Thoracic aorta (tissue), 2 donors: ENCODE measurements at regions not wholly inside any gene's neighbourhood (a gene's known extent, or its start where the extent isn't known, plus 50 kb on each side); places are given as distances from the start of the nearest gene placed in this dataset.

Experiments
- ATAC-seq: fragments of 150-250 bp; one replicate; pipeline ENCODE4 v1.8.0; 2017; ENCODE audit warnings: low read depth; ENCODE audit not compliant: insufficient number of reproducible peaks, low FRiP score
- DNase-seq: peaks from one replicate; pipeline ENCODE4 v3.0.0-alpha.2; 2020; ENCODE audit warnings: low spot score
- H3K27ac ChIP-seq, 2 donors: fragments of 200-600 bp; sonication (generic); 1 replicate in 1 of 2; 2 replicates in 1 of 2; pipeline ENCODE4 v1.5.1; 2016; ENCODE audit warnings: mild to moderate bottlenecking in 2 of 2, moderate library complexity in 2 of 2
- H3K27me3 ChIP-seq: fragments of 200-600 bp; sonication (generic); replicated peaks from 2 replicates; pipeline ENCODE4 v1.6.0; 2016; ENCODE audit warnings: mild to moderate bottlenecking; ENCODE audit not compliant: insufficient read depth
- H3K36me3 ChIP-seq: fragments of 200-600 bp; sonication (generic); one replicate; pipeline ENCODE4 v1.5.1; 2016
- H3K4me1 ChIP-seq, 2 donors: fragments of 200-600 bp; sonication (generic); 1 replicate in 1 of 2; 2 replicates in 1 of 2; pipeline versions ENCODE4 v1.5.1 to v1.6.0; 2016; ENCODE audit warnings: low read depth in 2 of 2, mild to moderate bottlenecking in 1 of 2; ENCODE audit not compliant: control insufficient read depth in 1 of 2
- H3K4me3 ChIP-seq: fragments of 200-600 bp; sonication (generic); 2 replicates; pipeline ENCODE4 v1.5.1; 2016; ENCODE audit warnings: mild to moderate bottlenecking
- H3K9me3 ChIP-seq: fragments of 200-600 bp; sonication (generic); 2 replicates; pipeline ENCODE4 v1.5.1; 2016
- TF ChIP-seq, protein P1 (sequence below): fragments of 200-600 bp; sonication (generic); IDR thresholded peaks from one replicate; pipeline ENCODE4 v1.5.1; 2019; ENCODE audit warnings: antibody characterized with exemption

DNA sequence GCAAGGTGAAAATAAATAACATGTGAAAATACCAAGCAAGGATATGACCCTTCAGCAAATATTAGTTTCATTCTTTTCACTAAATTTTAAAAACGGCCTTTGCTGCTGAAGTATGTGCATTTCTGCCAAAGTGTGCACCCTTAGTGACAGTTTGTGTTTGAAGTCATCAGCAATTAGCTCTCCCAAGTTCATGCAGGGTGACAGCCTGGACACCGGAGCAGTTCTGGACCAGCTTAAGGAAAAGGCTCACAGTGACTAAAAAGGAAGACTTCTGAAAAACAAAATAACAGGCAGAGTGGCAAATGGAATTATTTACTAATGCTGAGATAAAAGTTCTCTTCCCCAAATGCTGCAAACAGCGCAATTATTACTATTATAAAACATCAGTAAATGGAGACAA is 69.3 kb upstream of the NEBL start:
- H3K36me3 ChIP-seq = no peaks in the 10 kb centered on the region
- no peak for DNase-seq

DNA sequence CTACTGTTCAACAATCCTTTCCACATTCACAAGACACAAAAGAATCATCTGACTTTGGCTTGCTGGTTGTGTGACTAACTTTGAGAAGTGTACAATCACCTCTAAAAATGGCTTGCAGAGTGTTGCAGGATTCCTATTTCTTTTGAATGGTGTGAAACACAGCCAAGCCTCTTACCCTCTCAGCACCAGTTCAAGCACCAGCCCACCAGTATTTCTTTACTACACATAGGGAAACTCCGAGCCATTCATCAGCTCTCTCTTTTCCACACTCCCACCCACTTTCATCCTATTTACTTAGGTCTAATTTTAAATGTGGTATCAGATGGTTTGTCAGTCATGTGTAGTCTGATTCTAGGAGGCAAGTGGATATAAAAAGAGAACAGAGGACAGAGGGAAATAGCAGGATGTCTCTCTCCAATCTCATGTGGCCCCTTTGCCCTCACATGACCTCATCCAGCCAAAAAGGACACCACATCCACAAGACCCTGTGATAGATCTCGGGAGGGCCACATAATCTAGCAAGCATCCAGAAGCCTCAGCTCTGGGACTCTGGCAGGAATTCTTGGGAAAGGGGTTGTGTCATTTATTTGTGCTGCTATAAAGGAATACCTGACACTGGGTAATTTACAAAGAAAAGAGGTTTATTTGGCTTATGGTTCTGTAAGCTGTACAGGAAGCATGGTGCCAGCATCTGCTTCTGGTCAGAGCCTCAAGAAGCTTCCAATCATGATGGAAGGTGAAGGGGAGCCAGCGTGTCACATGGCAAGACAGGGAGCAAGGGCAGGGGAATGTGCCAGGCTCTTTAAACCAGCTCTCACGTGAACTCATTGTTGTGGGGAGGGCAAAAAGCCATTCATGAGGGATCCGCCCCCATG is 66.8 kb upstream of the NEBL start:
- no peaks in the 10 kb centered on the region for H3K27me3 ChIP-seq
- no peak for ATAC-seq
- TF ChIP-seq, protein P1, sequence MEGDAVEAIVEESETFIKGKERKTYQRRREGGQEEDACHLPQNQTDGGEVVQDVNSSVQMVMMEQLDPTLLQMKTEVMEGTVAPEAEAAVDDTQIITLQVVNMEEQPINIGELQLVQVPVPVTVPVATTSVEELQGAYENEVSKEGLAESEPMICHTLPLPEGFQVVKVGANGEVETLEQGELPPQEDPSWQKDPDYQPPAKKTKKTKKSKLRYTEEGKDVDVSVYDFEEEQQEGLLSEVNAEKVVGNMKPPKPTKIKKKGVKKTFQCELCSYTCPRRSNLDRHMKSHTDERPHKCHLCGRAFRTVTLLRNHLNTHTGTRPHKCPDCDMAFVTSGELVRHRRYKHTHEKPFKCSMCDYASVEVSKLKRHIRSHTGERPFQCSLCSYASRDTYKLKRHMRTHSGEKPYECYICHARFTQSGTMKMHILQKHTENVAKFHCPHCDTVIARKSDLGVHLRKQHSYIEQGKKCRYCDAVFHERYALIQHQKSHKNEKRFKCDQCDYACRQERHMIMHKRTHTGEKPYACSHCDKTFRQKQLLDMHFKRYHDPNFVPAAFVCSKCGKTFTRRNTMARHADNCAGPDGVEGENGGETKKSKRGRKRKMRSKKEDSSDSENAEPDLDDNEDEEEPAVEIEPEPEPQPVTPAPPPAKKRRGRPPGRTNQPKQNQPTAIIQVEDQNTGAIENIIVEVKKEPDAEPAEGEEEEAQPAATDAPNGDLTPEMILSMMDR = no peak

More for the DNA sequence above, 69.3 kb upstream of the NEBL start:
- no peaks in the 10 kb centered on the region for H3K4me1 ChIP-seq
- no peak overlapping the region for H3K4me3 ChIP-seq
- H3K9me3 ChIP-seq = no peaks in the 10 kb centered on the region
- no peak for ATAC-seq
- H3K27ac ChIP-seq = no peak overlapping the region
- no peaks in the 10 kb centered on the region for H3K27me3 ChIP-seq
- TF ChIP-seq, protein P1 = no peak

DNA sequence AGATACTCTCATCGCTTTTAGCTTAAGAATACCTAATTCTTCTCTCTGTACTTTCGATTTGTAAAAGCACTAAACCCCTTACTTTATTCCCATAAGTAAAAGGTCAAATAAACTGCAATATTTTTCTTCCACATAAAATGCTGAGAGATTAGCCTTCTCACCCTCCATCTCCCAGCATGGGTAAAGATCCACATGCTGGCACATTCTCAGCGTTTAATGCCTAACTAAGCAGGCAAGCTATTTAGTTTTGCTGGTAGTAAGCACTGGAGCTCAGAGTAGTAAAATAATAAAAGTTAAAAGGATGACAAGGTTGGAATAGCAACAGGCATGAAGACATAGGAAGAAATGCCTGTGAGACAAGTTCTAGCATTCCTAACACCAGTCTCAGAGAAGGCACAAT is 65.9 kb upstream of the NEBL start:
- H3K36me3 ChIP-seq = no peaks in the 10 kb centered on the region
- ATAC-seq (no peak), DNase-seq (no peak)
- H3K27me3 ChIP-seq = no peaks in the 10 kb centered on the region
- H3K27ac ChIP-seq = no peak overlapping the region
- H3K4me1 ChIP-seq = no peaks in the 10 kb centered on the region
- TF ChIP-seq, protein P1 = no peak
- no peak overlapping the region for H3K4me3 ChIP-seq
- no peaks in the 10 kb centered on the region for H3K9me3 ChIP-seq

More for the DNA sequence above, 66.8 kb upstream of the NEBL start:
- Histone ChIP-seq H3K9me3 (no peaks in the 10 kb centered on the region), H3K27ac (no peak overlapping the region), H3K36me3 (no peaks in the 10 kb centered on the region), H3K4me1 (no peaks in the 10 kb centered on the region), H3K4me3 (no peak overlapping the region)
- no peak for DNase-seq

DNA sequence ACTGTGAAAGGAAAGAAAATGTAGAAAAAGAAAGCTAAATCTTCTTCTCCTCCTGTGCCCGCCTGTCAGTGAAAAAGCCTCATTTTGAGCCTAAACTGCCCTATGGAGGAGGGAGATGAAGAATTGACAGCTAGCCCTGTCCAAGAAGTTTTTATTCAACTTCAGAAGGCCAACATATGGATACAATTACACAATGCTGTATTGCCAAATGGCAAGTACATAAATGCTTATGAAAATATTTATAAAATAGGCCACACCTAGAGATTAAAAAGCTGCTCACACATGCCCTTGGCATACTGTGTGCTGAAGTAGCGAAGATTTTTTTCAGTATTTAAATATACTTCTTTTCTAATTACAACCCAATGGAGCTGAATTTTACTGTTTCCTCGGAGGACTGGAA is 65.1 kb upstream of the NEBL start:
- Histone ChIP-seq H3K4me1 (no peaks in the 10 kb centered on the region), H3K36me3 (no peaks in the 10 kb centered on the region), H3K27me3 (no peaks in the 10 kb centered on the region), H3K9me3 (no peaks in the 10 kb centered on the region), H3K27ac (no peak overlapping the region), H3K4me3 (no peak overlapping the region)
- DNase-seq = no peak
- TF ChIP-seq, protein P1 = no peak
- ATAC-seq = no peak

DNA sequence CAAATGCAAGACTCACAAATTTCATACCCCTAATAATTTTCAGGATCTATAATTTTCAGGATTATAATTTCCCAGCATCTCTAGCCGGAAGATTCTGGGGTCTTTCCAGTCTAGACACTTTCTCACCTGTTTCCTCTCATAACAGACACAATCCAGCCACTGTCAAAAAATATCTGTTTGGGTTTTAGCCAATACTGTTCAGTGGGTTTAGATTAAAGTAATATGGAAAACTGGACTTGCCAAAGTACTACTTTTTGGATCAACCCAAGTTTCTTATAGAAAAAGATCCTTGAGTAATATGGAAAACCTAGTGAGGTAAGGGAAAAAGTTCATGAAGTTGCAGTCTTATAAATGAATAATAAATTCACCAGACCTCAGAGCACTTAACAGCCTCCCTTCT is 62.1 kb upstream of the NEBL start:
- Histone ChIP-seq H3K4me3 (no peak overlapping the region), H3K4me1 (no peaks in the 10 kb centered on the region), H3K36me3 (no peaks in the 10 kb centered on the region), H3K9me3 (no peaks in the 10 kb centered on the region), H3K27ac (no peak overlapping the region), H3K27me3 (no peaks in the 10 kb centered on the region)
- ATAC-seq (no peak), DNase-seq (no peak)
- TF ChIP-seq, protein P1 = no peak
